GM18502 (cell line): ENCODE measurements at regions not wholly inside any gene's neighbourhood (a gene's known extent, or its start where the extent isn't known, plus 50 kb on each side); places are given as distances from the start of the nearest gene placed in this dataset.

Source experiments
- ATAC-seq: cut with Tn5 transposase; IDR thresholded peaks from one replicate; pipeline ENCODE4 v1.9.1; 2021; ENCODE audit warnings: mild to moderate bottlenecking; ENCODE audit not compliant: unreplicated experiment, poor library complexity

- ATAC-seq = no peak
Measured at GRCh38 chr12:132380641-132381040, 51.3 kb upstream of the GALNT9 start.

- ATAC-seq = no peak
Measured at GRCh38 chr12:132379996-132380395, 50.6 kb upstream of the GALNT9 start.

GRCh38 chr12:132379576-132379975, 50.2 kb upstream of the GALNT9 start:
- ATAC-seq = no peak
